ENCODE measurements at regions not wholly inside any gene's neighbourhood (a gene's known extent, or its start where the extent isn't known, plus 50 kb on each side); places are given as distances from the start of the nearest gene placed in this dataset.

- TF ChIP-seq CTCF (IDR thresholded peaks at IDR 0.05 in 4 of 5, conservative IDR thresholded peaks at IDR 0.05 in 1 of 5) (no peak), POLR2A (IDR thresholded peaks at IDR 0.05) (no peak)
Measured at GRCh38 chr2:228548230-228548629, 366.7 kb upstream of the SPHKAP start.
